Ramos (cell line): ENCODE measurements at regions not wholly inside any gene's neighbourhood (a gene's known extent, or its start where the extent isn't known, plus 50 kb on each side); places are given as distances from the start of the nearest gene placed in this dataset.
"Not testable (repeated sequence)": the region's sequence is repeated elsewhere in the genome, so short reads cannot be mapped to it uniquely, and the experiment has no call there.

Experiments
- in situ Hi-C: fragments of 300-500 bp; cut with MboI; formaldehyde crosslinking; loops from one replicate; pipeline ENCODE4 v1.14.3; 2022; ENCODE audit warnings: low sequenced_read_pairs; ENCODE audit not compliant: unreplicated experiment

GRCh38 chr12:69168828-69169227 is 70.5 kb upstream of the CPSF6 start:
- in situ Hi-C loops = no loop called here

GRCh38 chr12:69170293-69170692 is 69.1 kb upstream of the CPSF6 start:
- in situ Hi-C loops = no loop called here

GRCh38 chr12:69171881-69172280 is 67.5 kb upstream of the CPSF6 start:
- in situ Hi-C loops = no loop called here

- in situ Hi-C loops = no loop called here
Observed at GRCh38 chr12:69172491-69172890, 66.9 kb upstream of the CPSF6 start.

- in situ Hi-C loops = no loop called here
Observed at GRCh38 chr12:69173368-69173767, 66.0 kb upstream of the CPSF6 start.

GRCh38 chr12:69179786-69180185 is 59.6 kb upstream of the CPSF6 start:
- in situ Hi-C loops = no loop called here

DNA sequence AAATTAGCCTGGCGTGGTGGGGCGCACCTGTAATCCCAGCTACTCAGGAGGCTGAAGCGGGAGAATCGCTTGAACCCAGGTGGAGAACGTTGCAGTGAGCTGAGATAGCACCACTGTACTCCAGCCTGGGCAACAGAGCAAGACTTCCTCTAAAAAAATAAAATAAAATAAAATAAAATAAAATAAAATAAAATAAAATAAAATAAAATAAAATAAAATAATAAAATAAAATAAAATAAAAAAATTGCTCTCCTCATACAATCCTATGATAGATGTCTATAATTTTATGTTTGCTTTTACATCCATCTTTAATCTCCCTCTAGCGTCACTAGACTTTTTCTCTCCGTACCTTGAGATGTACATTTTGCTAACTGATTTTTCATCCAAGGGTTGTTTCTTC is 51.8 kb upstream of the CPSF6 start:
- in situ Hi-C loops = not testable (repeated sequence)

GRCh38 chr12:69189378-69189978 is 49.9 kb upstream of the CPSF6 start:
- in situ Hi-C loops = no loop called here
